PFSK-1 (cell line): ENCODE measurements at regions not wholly inside any gene's neighbourhood (a gene's known extent, or its start where the extent isn't known, plus 50 kb on each side); places are given as distances from the start of the nearest gene placed in this dataset.

ENCODE experiments used
- REST ChIP-seq, 2 experiments: IDR thresholded peaks; 2 replicates each; pipeline versions ENCODE4 v1.6.1 to v1.8.0; 2011 to 2012; ENCODE audit warnings: low read depth in 2 of 2, low read length in 2 of 2, control low read depth in 1 of 2, inconsistent platforms in 1 of 2, mild to moderate bottlenecking in 1 of 2, moderate library complexity in 1 of 2; ENCODE audit not compliant: insufficient read depth in 1 of 2
- TAF1 ChIP-seq: IDR thresholded peaks from 2 replicates; pipeline ENCODE4 v1.6.1; 2012; ENCODE audit warnings: low read length, control low read depth, borderline replicate concordance; ENCODE audit not compliant: insufficient read depth

DNA sequence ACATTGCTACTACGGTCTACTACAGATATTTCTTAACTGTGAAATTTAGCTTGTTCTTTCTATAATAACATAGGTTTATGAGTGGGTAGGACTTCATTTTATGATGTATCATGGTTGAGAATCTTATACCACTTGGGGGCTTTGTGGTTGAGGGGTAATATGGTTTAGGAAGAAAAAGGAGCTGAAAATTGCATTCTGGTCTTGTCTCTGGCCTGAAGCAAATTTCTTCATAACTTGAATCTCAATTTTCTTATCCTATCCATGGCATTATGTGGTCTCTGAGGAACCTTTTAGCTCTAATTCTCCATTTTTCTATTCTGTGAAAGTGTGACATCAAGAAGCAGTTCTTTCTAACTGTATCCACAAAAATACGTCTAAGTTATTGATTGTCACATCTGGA lies 341.0 kb downstream of the SOX2 start:
- TF ChIP-seq TAF1 = no peak
- no peak for TF ChIP-seq REST (IDR thresholded peaks at IDR 0.05; ENCODE audit: insufficient read depth in 1 of 2, low read depth in 2 of 2, low read length in 2 of 2)
